Umbilical cord (tissue), 1 donor: ENCODE measurements at regions not wholly inside any gene's neighbourhood (a gene's known extent, or its start where the extent isn't known, plus 50 kb on each side); places are given as distances from the start of the nearest gene placed in this dataset.
"Not testable (repeated sequence)": the region's sequence is repeated elsewhere in the genome, so short reads cannot be mapped to it uniquely, and the experiment has no call there.

Experiments
- DNase-seq: peaks from one replicate; pipeline ENCODE4 v3.0.0-alpha.2; 2015; ENCODE audit warnings: low spot score

GRCh38 chr3:127046690-127047089 lies 63.8 kb downstream of the PLXNA1 start:
- not testable (repeated sequence) for DNase-seq

- DNase-seq, result no peak
These were observed 66.5 kb downstream of the PLXNA1 start for GRCh38 chr3:127049393-127049792.

GRCh38 chr3:127050733-127051132 lies 67.8 kb downstream of the PLXNA1 start:
- no peak for DNase-seq

GRCh38 chr3:127052121-127052561 lies 69.2 kb downstream of the PLXNA1 start:
- no peak for DNase-seq

- DNase-seq, result no peak
These were observed 70.1 kb downstream of the PLXNA1 start for GRCh38 chr3:127053026-127053425.

- DNase-seq, result no peak
These were observed 70.5 kb downstream of the PLXNA1 start for GRCh38 chr3:127053450-127053849.

- DNase-seq, result no peak
These were observed 71.1 kb downstream of the PLXNA1 start for GRCh38 chr3:127053979-127054378.

GRCh38 chr3:127056281-127056680 lies 73.4 kb downstream of the PLXNA1 start:
- DNase-seq, result no peak

GRCh38 chr3:127056976-127057375 lies 74.1 kb downstream of the PLXNA1 start:
- DNase-seq, result no peak

GRCh38 chr3:127059072-127059471 lies 76.2 kb downstream of the PLXNA1 start:
- no peak for DNase-seq

- DNase-seq, result no peak
These were observed 78.7 kb downstream of the PLXNA1 start for GRCh38 chr3:127061641-127062040.

- DNase-seq, result no peak
These were observed 80.0 kb downstream of the PLXNA1 start for GRCh38 chr3:127062926-127063325.

- DNase-seq, result no peak
These were observed 81.0 kb downstream of the PLXNA1 start for GRCh38 chr3:127063916-127064315.

GRCh38 chr3:127064391-127065137 lies 81.6 kb downstream of the PLXNA1 start:
- no peak for DNase-seq

- DNase-seq, result no peak
These were observed 82.2 kb downstream of the PLXNA1 start for GRCh38 chr3:127065138-127065427.

GRCh38 chr3:127065561-127066290 lies 82.8 kb downstream of the PLXNA1 start:
- no peak for DNase-seq

GRCh38 chr3:127066635-127067034 lies 83.7 kb downstream of the PLXNA1 start:
- no peak for DNase-seq

GRCh38 chr3:127067116-127067910 lies 84.4 kb downstream of the PLXNA1 start:
- no peak for DNase-seq

GRCh38 chr3:127068111-127068810 lies 85.3 kb downstream of the PLXNA1 start:
- DNase-seq, result no peak

GRCh38 chr3:127068871-127069270 lies 86.0 kb downstream of the PLXNA1 start:
- no peak for DNase-seq

- DNase-seq, result no peak
These were observed 87.0 kb downstream of the PLXNA1 start for GRCh38 chr3:127069814-127070440.
